ENCODE measurements at regions not wholly inside any gene's neighbourhood (a gene's known extent, or its start where the extent isn't known, plus 50 kb on each side); places are given as distances from the start of the nearest gene placed in this dataset.

- Histone ChIP-seq H3K27ac (no peak overlapping the region), H3K4me3 (ENCODE audit: low read depth, low read length) (no peak overlapping the region), H3K36me3 (replicated peaks) (no peaks in the 10 kb centered on the region), H3K27me3 (replicated peaks) (no peaks in the 10 kb centered on the region)
- no peak for DNase-seq
- in situ Hi-C loops (cut with HindIII; ENCODE audit: low pct_ligation_motif_present, low sequenced_read_pairs), result no loop called here
- no peak for TF ChIP-seq CTCF (IDR thresholded peaks at IDR 0.05; ENCODE audit: low read depth, low read length, missing control alignments)
Measured at GRCh38 chr1:29458737-29459619, 222.7 kb downstream of the PTPRU start.

GRCh38 chr1:29457496-29458368 lies 221.4 kb downstream of the PTPRU start:
- H3K36me3 ChIP-seq (replicated peaks), result no peaks in the 10 kb centered on the region
- in situ Hi-C loops (cut with HindIII; ENCODE audit: low pct_ligation_motif_present, low sequenced_read_pairs), result no loop called here

GRCh38 chr1:29456685-29457435 lies 220.5 kb downstream of the PTPRU start:
- no peak for TF ChIP-seq CTCF (IDR thresholded peaks at IDR 0.05; ENCODE audit: low read depth, low read length, missing control alignments)
- DNase-seq, result no peak
- Histone ChIP-seq H3K27ac (no peak overlapping the region), H3K4me3 (ENCODE audit: low read depth, low read length) (no peak overlapping the region), H3K36me3 (replicated peaks) (no peaks in the 10 kb centered on the region), H3K27me3 (replicated peaks) (no peaks in the 10 kb centered on the region)
- in situ Hi-C loops (cut with HindIII; ENCODE audit: low pct_ligation_motif_present, low sequenced_read_pairs), result no loop called here

More at GRCh38 chr1:29457496-29458368, 221.4 kb downstream of the PTPRU start:
- no peaks in the 10 kb centered on the region for H3K27me3 ChIP-seq (replicated peaks)
- no peak overlapping the region for H3K27ac ChIP-seq
- TF ChIP-seq CTCF (IDR thresholded peaks at IDR 0.05; ENCODE audit: low read depth, low read length, missing control alignments), result no peak
- H3K4me3 ChIP-seq (ENCODE audit: low read depth, low read length), result no peak overlapping the region
- DNase-seq, result no peak

GRCh38 chr1:29455781-29456180 lies 219.5 kb downstream of the PTPRU start:
- H3K36me3 ChIP-seq (replicated peaks), result no peaks in the 10 kb centered on the region
- H3K4me3 ChIP-seq (ENCODE audit: low read depth, low read length), result no peak overlapping the region
- no peaks in the 10 kb centered on the region for H3K27me3 ChIP-seq (replicated peaks)
- DNase-seq, result no peak
- in situ Hi-C loops (cut with HindIII; ENCODE audit: low pct_ligation_motif_present, low sequenced_read_pairs), result no loop called here
- no peak for TF ChIP-seq CTCF (IDR thresholded peaks at IDR 0.05; ENCODE audit: low read depth, low read length, missing control alignments)
- H3K27ac ChIP-seq, result no peak overlapping the region

GRCh38 chr1:29454616-29455380 lies 218.5 kb downstream of the PTPRU start:
- Histone ChIP-seq H3K36me3 (replicated peaks) (no peaks in the 10 kb centered on the region), H3K4me3 (ENCODE audit: low read depth, low read length) (no peak overlapping the region), H3K27ac (no peak overlapping the region), H3K27me3 (replicated peaks) (no peaks in the 10 kb centered on the region)
- DNase-seq, result no peak
- in situ Hi-C loops (cut with HindIII; ENCODE audit: low pct_ligation_motif_present, low sequenced_read_pairs), result no loop called here
- no peak for TF ChIP-seq CTCF (IDR thresholded peaks at IDR 0.05; ENCODE audit: low read depth, low read length, missing control alignments)
